HCT116 (cell line): ENCODE measurements at regions not wholly inside any gene's neighbourhood (a gene's known extent, or its start where the extent isn't known, plus 50 kb on each side); places are given as distances from the start of the nearest gene placed in this dataset.

Source experiments
- CEBPB ChIP-seq: IDR thresholded peaks from 2 replicates; pipeline ENCODE4 v1.6.1; 2012; ENCODE audit warnings: low read depth
- EZH2 ChIP-seq: fragments of 200-600 bp; sonication (generic); IDR thresholded peaks from 2 replicates; pipeline ENCODE4 v1.6.1; 2017; ENCODE audit warnings: antibody characterized with exemption, mixed run types
- JUND ChIP-seq: IDR thresholded peaks from 2 replicates; pipeline ENCODE4 v1.6.1; 2012
- MAX ChIP-seq: IDR thresholded peaks from 2 replicates; pipeline ENCODE4 v1.6.1; 2012
- POLR2A ChIP-seq: IDR thresholded peaks from 2 replicates; pipeline ENCODE4 v1.7.0; 2011; ENCODE audit warnings: borderline replicate concordance; ENCODE audit not compliant: insufficient read depth, insufficient read length; ENCODE audit errors: extremely low read depth
- POLR2AphosphoS5 ChIP-seq: IDR thresholded peaks from 2 replicates; pipeline ENCODE4 v1.6.1; 2011; ENCODE audit warnings: mild to moderate bottlenecking, low read depth, low read length, moderate library complexity
- RAD21 ChIP-seq: IDR thresholded peaks from 2 replicates; pipeline ENCODE4 v1.6.1; 2012; ENCODE audit warnings: low read depth, mild to moderate bottlenecking
- SIN3A ChIP-seq: IDR thresholded peaks from 2 replicates; pipeline ENCODE4 v1.6.1; 2012; ENCODE audit warnings: low read depth
- SP1 ChIP-seq: IDR thresholded peaks from 2 replicates; pipeline ENCODE4 v1.6.1; 2012; ENCODE audit warnings: low read depth
- YY1 ChIP-seq: IDR thresholded peaks from 2 replicates; pipeline ENCODE4 v1.6.1; 2011; ENCODE audit warnings: low read length, low read depth, moderate library complexity, mild to moderate bottlenecking; ENCODE audit not compliant: insufficient replicate concordance; ENCODE audit errors: extremely low read depth
- TF ChIP-seq, protein P1 (sequence below), 3 experiments: fragments of 200-600 bp in 1 of 3; sonication (generic) in 1 of 3; IDR thresholded peaks in 2 of 3; conservative IDR thresholded peaks in 1 of 3; 2 replicates each; pipeline ENCODE4 v1.5.1; 2012 to 2017; ENCODE audit warnings: low read depth in 2 of 3, low read length in 2 of 3, antibody characterized with exemption in 1 of 3, borderline replicate concordance in 1 of 3, control low read depth in 1 of 3, mild to moderate bottlenecking in 1 of 3, mixed read lengths in 1 of 3, mixed run types in 1 of 3, moderate library complexity in 1 of 3; ENCODE audit not compliant: insufficient read depth in 1 of 3
- TF ChIP-seq, protein P2 (sequence below): IDR thresholded peaks from 2 replicates; pipeline ENCODE4 v1.6.1; 2012; ENCODE audit warnings: low read depth

DNA sequence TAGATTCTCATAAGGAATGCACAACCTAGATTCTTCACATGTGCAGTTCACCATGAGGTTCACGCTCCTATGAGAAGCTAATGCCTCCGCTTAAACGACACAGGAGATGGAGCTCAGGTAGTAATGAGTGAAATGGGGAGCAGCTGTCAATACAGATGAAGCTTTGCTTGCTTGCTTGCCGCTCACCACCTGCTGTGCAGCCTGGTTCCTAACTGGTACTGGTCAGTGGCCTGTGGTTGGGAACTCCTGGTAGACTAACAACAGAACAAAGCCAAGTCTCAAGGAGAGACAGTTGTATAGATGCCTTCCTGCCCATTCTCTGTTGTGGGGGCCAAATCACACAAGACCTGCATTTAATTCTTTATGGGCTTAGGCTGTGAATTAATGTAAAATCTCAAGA is 449.2 kb upstream of the TNP1 start:
- TF ChIP-seq, protein P1, sequence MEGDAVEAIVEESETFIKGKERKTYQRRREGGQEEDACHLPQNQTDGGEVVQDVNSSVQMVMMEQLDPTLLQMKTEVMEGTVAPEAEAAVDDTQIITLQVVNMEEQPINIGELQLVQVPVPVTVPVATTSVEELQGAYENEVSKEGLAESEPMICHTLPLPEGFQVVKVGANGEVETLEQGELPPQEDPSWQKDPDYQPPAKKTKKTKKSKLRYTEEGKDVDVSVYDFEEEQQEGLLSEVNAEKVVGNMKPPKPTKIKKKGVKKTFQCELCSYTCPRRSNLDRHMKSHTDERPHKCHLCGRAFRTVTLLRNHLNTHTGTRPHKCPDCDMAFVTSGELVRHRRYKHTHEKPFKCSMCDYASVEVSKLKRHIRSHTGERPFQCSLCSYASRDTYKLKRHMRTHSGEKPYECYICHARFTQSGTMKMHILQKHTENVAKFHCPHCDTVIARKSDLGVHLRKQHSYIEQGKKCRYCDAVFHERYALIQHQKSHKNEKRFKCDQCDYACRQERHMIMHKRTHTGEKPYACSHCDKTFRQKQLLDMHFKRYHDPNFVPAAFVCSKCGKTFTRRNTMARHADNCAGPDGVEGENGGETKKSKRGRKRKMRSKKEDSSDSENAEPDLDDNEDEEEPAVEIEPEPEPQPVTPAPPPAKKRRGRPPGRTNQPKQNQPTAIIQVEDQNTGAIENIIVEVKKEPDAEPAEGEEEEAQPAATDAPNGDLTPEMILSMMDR (IDR thresholded peaks at IDR 0.05 in 2 of 3, conservative IDR thresholded peaks at IDR 0.05 in 1 of 3; ENCODE audit: borderline replicate concordance in 1 of 3, insufficient read depth in 1 of 3, low read depth in 2 of 3, low read length in 2 of 3), result no peak
- TF ChIP-seq SP1 (no peak), JUND (no peak), YY1 (no peak), POLR2A (no peak), MAX (no peak), RAD21 (no peak), POLR2AphosphoS5 (no peak), SIN3A (no peak), EZH2 (no peak), CEBPB (no peak)
- TF ChIP-seq, protein P2, sequence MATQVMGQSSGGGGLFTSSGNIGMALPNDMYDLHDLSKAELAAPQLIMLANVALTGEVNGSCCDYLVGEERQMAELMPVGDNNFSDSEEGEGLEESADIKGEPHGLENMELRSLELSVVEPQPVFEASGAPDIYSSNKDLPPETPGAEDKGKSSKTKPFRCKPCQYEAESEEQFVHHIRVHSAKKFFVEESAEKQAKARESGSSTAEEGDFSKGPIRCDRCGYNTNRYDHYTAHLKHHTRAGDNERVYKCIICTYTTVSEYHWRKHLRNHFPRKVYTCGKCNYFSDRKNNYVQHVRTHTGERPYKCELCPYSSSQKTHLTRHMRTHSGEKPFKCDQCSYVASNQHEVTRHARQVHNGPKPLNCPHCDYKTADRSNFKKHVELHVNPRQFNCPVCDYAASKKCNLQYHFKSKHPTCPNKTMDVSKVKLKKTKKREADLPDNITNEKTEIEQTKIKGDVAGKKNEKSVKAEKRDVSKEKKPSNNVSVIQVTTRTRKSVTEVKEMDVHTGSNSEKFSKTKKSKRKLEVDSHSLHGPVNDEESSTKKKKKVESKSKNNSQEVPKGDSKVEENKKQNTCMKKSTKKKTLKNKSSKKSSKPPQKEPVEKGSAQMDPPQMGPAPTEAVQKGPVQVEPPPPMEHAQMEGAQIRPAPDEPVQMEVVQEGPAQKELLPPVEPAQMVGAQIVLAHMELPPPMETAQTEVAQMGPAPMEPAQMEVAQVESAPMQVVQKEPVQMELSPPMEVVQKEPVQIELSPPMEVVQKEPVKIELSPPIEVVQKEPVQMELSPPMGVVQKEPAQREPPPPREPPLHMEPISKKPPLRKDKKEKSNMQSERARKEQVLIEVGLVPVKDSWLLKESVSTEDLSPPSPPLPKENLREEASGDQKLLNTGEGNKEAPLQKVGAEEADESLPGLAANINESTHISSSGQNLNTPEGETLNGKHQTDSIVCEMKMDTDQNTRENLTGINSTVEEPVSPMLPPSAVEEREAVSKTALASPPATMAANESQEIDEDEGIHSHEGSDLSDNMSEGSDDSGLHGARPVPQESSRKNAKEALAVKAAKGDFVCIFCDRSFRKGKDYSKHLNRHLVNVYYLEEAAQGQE, result no peak
